GM18508 (cell line): ENCODE measurements at regions not wholly inside any gene's neighbourhood (a gene's known extent, or its start where the extent isn't known, plus 50 kb on each side); places are given as distances from the start of the nearest gene placed in this dataset.
"Not testable (repeated sequence)": the region's sequence is repeated elsewhere in the genome, so short reads cannot be mapped to it uniquely, and the experiment has no call there.

Source experiments
- ATAC-seq: cut with Tn5 transposase; IDR thresholded peaks from one replicate; pipeline ENCODE4 v1.9.1; 2021; ENCODE audit warnings: moderate number of reproducible peaks; ENCODE audit not compliant: insufficient read depth, unreplicated experiment

DNA sequence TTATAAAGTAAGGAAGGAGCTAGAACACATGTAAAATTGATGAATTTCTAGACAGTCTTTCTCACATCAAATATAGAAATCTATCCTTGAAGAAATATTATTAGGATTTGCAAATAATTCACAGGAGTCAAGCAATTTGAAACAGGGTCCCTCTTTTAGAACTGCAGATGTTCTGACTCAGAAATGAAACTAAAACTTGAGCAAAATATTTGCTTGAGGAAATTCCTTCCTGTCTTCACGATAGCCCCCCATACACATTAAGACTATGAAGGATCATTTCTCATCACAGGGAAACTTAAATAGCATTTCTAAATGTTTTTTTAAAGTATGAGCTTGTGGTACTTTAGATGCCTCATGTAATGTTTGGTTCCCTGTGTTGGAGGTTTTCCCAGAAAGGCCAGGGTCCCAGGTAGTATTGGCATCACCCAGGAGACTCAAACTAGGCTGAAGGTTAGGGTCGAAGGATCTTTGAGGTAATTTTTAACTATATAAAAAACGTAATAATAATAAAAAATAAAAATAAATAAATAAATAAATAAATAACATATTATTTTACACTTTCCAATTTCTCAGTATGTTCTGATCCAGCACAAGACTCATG lies 144.0 kb upstream of the TBX18 start:
- ATAC-seq = no peak

DNA sequence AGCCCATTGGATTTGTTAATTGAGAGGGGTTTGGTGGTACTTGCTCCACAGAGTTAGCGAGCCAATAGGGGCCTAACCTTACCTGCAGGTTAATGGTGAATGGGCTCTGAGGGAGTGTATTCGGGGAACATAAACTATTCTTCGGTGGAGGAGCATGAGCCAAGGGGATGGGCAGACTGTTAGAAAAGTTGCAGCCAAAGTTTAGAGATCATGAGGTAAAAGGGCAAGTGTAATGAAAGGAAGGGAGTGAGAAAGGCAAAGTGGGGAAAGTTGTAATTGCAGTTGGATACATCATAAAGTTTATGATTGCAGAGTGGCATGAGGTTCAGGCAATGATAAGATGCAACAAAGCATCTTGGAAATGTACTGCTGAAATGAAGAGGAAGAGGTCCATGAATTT lies 142.1 kb upstream of the TBX18 start:
- no peak for ATAC-seq

DNA sequence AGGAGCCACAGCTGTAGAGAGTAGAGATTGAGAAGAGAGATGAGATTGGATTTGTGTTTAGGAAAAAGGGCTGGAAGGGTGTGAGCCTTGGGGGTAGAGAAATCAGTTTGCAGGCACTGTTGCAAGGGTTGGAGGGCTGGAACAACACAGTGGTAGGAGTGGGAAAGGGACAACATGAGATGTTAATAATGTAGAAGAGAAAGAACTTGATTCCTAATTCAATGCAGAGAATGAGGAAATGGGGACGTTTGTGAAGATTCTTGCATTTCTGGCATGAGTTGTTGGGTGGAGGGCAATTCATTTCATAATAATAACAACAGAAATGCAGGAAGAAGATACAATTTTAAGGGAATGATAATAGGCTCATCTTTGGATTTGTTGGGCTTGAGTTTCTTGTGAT lies 141.4 kb upstream of the TBX18 start:
- no peak for ATAC-seq

DNA sequence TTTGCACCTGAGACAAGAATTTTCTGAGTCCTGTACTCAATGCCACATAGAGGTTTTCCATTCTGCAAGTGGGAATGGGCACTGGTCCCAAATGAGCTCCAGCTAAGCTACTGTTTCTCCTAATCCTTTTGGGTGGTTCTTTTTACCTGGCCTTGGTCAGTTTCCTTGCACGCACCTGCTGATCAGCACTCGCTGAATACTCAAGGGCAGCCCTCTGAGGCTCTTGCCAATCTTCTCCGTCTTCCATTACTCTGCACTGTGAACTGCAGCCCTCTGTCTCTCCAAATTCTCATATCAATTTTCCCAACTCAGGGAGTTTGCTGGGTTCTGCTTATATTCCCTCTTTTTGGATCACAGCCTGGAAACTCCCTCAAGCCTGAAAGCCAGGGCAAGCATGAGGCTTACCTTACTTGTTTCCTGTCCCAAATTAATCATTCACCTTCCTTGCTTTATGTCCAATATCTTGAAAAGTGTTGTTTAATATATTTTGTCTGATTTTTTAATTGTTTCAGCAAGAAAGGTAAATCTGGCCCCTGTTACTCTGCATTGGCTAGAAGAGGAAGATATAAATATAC lies 138.0 kb upstream of the TBX18 start:
- ATAC-seq = no peak

DNA sequence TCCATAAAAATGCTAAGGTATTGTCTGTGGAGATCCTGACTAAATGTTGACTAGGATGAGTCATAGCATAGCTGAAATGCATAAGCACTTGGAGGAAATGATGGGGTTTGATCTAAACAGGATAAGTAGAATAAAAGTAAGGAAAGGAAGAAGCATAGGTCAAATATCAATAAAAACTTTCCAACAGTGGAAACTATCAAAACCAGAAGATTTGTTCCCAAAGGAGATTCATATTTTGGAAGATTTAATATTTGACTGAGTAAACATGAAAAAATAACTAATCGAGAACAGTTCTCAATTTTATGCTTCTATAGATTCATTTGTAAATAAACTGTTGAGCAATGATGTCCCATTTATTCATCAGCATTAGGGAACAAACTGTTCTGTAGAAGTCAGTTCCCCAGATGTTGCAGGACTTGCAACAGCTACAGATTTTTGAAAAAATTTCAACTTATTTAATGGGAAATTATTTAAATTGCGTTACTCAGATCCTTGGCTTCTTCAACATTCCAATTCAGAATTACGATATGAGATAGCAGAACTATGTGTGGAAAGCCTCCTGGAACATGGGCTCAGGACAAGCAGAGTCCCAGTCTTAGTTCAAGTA lies 133.7 kb upstream of the TBX18 start:
- no peak for ATAC-seq

DNA sequence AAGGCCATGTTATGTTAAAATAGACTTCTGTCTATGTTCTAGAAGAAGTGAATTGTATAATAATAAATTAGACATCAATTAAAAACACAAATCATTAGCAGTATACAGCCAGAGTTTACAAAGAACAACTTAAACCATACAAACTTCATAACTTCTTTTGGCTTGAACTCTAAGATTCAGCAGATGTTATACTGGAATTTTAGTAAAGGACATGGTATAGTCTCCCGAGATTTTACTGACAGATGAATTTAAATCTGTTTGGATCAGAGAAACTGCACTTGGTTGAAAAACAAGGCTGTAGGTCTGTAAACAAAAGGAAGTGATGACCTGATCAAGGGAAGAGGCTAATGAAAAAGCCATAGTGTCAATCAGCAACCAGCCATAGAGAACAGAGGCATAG lies 132.6 kb upstream of the TBX18 start:
- no peak for ATAC-seq

DNA sequence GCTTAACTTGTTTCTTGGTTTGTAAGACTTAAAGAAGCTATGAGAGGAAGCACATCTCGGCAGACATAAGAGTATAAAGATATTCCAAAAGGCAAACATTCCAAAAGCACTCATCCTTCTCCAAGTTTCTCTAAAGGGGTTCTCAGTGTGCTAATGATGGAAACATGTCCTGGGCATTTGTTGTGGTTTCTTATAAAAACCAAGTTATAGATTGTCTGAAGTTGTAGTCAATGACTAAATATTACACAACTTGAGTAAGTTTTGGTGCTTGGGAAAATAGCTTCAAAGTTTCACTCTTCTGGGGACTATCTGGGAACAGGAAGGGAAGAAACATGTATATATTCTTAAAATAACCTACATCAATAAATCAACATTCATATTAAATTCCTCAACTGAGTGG lies 128.3 kb upstream of the TBX18 start:
- ATAC-seq = no peak

DNA sequence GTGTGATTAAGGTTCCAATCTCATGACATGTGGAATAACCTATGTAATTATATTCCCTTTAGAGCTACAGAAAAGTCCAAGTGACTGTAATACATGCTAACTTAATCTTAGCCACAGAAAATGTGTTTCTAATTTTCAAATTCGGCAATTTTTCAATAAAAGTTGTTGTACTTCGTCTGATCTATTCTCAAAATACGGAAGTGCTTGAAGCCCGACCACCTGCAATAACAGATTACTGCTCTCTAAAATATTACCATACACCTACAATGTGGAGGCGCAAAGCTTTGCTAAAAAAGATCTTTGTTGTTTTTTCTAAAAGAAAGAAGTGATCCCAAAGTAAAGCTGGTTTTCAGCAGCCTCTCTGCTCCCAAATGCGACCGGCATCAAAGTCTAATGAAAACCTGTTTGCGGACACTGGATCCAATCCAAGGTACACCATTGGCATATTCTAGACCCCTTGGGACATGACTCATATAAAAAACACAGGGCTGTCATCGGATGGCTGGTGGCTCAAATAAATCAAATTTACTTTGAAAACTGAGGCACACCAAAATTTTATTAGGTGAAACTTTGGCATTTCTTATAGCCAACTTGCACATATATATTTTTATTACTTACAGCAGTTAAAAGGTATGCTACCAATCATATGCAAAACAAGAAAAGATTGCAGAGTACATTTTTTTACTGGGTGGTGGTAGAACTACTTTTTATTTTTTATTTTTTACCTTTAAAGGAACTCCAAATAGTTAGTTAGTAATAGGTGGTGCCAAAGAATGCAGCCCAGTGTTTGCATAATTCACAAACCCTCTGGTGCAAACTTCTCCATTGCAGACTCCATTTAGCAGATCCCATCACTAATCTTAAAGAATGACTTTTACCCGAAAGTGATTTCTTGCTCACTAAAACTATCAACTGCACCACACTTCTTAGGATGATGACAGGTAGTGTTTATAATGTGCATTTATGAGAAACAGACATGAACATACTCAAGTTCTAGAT lies 118.7 kb upstream of the TBX18 start:
- no peak for ATAC-seq

DNA sequence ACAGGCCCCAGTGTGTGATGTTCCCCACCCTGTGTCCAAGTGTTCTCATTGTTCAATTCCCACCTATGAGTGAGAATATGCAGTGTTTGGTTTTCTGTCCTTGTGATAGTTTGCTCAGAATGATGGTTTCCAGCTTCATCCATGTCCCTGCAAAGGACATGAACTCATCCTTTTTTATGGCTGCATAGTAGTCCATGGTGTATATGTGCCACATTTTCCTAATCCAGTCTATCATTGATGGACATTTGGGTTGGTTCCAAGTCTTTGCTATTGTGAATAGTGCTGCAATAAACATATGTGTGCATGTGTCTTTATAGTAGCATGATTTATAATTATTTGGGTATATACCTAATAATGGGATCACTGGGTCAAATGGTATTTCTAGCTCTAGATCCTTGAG lies 115.0 kb upstream of the TBX18 start:
- ATAC-seq = not testable (repeated sequence)

DNA sequence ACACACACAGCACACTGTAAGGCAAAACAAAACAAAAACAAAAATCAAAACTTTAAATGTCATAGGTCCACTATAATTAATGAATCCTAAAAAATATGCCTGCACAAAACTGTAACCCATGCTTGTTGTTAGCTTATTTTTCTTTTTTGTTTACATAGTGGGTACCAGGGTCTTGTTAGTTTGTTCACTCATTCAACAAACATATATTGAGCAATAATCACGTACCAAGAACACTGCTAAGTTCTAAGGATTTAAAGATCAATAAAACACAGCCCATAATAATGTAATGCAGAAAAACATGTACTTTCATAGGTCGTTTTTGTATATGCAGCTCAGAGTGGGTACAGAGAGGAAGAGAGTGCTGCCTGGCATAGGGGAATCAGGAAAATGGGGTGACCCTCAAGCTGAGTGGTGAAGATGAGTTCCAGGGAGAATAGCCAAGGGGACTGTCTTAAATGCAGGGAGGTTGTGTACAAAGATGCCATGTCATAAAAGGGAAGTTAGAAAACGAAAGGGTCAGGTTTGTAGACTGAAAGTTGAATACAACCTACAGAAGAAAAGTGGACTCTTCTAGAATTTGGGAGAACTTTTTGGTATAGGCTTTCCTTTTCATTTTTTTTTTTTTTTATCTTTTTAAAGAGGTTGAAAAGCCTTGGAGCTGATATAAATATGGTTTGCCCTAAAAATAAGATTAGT lies 113.3 kb upstream of the TBX18 start:
- ATAC-seq = no peak

DNA sequence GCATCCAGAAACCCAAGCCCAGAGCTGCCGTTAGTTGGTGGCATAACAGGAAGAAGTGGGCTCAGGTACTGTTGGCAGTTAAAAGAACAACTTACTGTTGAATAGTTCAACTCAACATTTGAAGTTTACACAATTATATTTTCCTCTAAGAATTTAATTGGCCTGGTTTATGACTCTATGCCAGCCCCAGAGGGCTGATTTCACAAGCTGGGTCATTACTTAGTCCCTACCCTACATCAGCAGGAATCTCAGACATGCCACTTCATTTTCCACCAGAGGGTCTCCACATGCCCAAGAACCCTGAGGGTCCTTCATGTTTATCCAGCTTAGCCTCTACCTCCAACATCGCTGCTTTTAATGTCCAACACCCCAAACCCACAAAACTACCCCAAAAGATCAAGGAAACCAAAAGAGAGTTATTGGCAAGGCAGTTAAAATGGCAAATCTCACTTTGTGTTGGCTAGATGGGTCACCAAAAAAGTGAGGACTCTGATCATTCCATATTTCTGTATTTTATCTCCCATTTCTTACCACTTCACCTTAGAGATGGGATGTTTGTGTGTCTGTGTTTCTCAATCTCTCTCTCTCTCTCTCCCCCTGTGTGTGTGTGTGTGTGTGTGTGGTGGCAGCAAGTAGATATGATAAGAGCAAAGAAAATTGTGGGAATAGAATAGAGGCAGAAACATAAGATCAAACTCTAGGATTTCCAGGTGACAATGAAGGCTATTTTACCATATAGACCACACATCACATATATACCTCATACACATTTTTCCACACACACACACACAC lies 112.5 kb upstream of the TBX18 start:
- no peak for ATAC-seq

DNA sequence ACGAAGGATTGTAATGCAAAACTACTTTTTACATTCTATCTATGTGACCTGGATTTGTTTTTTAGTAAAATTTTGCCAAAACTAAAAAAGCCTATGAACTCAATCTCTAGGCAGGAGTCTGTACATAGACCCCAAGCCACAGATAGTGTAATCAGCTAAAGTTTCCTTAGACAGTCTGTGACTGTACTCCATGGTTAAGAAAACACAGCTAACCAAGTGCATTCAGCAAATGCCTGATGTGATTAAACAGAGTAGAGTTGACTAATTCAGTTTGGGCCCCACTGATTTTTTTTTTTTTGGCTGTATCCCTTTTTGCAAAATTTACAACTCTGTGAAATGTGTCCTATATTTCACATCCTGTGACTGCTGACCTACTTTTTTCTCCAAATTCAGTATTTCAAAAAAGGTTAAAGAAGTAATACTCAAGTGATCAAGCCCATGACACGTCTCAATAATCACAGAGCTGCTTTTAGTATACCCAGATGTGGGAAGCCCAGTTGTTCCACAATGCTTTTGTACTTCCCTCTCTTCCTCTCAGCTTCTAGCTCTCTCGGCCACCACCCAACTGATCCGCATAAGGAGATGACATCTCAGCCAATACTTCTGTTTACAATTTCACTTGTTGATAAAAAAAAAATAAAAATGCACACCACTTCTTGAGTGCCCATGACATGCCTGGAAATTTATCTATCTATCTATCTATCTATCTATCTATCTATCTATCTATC lies 108.8 kb upstream of the TBX18 start:
- ATAC-seq = no peak

DNA sequence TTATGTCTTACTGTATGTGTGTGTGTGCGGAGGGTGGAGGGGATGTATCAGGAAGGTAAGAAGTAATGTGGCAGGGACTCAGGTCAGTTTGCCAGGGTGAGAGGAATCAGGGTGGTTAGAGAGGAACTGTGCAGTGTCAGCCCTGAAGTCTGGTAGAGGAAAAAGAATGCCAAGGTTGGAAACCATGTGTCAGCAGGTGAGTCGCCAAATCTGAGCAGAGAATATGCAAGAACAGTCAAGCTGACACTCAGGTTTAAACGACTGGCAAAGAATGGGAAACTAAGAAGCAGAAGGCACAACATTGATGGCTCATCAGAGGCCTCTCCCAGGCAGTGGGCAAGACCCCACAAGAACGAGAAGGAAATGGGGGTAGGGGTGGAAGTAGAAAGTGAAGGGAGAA lies 107.5 kb upstream of the TBX18 start:
- no peak for ATAC-seq

DNA sequence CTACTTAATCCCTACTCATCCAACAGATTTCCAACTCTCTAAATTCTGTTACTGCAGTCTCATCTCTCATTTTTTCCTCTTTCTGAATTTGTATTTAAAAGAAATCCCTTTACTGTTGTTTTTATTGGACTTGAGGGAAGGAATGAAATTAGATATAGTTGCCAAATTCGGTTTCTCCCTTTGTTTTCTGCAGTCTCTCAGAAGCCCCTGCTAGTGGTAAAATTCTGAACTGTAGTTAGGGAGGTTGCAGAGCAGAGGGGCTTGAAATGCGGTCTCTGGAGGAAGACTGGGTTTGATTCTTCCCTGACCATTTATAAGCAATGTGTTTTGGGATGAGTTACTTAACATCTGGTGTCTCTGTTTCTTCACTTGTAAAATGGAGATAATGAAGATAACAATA lies 106.3 kb upstream of the TBX18 start:
- ATAC-seq = no peak

DNA sequence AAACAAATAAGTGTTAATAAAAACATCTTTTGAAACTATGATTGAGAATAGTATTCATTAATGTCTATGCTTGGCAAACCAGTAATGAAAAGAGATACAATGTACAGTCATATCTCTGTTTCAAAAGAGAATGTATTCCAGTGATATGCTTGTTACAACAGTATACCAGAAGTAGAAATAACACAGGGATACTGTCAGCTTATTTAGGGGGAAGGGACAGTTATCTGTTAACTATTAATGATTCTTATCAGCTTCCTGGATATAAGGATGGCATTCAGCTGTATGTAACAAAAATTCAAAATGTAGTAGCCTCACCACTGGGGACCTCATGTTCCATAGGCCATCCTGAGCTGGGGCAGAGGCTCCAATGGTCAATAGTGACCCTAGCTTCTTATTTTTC lies 103.8 kb upstream of the TBX18 start:
- ATAC-seq = no peak

DNA sequence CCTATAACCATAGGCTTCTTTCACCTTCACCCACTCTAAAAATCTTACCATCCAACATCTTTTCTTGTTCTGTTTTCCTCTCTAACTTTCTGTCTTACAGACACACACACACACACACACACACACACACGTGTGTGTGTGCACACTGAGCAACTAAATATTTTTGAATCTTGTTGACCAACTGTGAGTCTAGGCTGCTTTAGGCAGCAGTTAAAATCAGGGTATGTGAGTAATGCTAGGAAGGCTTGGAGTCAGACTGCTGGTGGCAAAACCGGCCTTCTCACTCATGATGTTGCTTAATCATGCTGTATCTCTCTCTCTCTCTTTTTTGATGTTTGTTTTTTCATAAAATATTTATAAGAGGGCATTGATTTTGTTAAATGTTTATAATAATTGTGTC lies 103.1 kb upstream of the TBX18 start:
- no peak for ATAC-seq

DNA sequence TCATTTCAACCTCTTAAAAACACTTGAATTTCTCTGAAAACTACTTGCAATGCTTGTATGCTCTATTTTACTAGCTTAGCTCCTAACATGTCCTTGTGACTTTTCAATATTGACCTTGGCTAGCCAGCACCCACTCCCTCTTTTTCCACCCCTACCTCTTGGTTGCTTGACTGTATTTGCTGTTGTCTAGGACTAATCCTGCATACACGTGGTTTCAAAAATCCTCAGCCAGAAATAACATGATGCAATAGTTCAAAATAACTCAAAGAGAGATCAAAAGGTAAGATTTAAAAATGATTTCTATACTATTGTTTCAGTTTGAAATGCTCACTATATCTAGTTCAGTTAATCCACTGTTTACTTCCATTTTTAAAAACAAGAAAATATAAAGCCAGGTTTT lies 102.3 kb upstream of the TBX18 start:
- no peak for ATAC-seq

DNA sequence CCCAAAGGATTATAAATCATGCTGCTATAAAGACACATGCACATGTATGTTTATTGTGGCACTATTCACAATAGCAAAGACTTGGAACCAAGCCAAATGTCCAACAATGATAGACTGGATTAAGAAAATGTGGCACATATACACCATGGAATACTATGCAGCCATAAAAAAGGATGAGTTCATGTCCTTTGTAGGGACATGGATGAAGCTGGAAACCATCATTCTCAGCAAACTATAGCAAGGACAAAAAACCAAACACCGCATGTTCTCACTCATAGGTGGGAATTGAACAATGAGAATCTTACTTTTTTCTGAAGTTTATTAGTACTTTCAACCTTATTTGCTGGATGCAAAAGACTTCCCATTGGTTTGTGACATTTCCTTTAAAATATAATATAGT lies 101.0 kb upstream of the TBX18 start:
- ATAC-seq = not testable (repeated sequence)

DNA sequence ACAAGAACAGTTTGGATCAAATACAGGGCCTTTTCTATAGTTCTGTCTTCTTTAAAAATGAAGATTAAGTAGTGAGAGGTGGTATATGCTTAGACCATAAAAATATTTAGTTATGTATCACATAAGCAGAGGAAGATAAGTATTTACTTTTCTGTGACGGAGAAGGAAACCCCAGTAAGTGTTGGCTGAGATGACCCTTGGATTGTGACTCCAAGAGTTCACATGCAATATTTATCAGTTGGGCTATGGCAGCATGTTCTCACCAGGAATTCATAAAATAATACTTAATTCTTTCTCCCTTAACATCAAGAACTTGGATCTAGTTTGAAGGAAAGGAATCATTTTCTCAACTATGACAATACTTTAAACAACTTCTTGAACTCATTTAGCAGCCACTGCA lies 98.4 kb upstream of the TBX18 start:
- ATAC-seq = no peak
